ENCODE measurements at regions not wholly inside any gene's neighbourhood (a gene's known extent, or its start where the extent isn't known, plus 50 kb on each side); places are given as distances from the start of the nearest gene placed in this dataset.

GRCh38 chr2:2640818-2641217, 309.7 kb upstream of the MYT1L start:
- TF ChIP-seq CTCF (IDR thresholded peaks at IDR 0.05): no peak
- no peak for TF ChIP-seq POLR2A (IDR thresholded peaks at IDR 0.05)

Measured in right lobe of liver (tissue), 4 donors.